Daoy (cell line): ENCODE measurements at regions not wholly inside any gene's neighbourhood (a gene's known extent, or its start where the extent isn't known, plus 50 kb on each side); places are given as distances from the start of the nearest gene placed in this dataset.
A peak's percentile ranks its signal among the peaks of the same experiment; 100 is the strongest.
"Not testable (repeated sequence)": the region's sequence is repeated elsewhere in the genome, so short reads cannot be mapped to it uniquely, and the experiment has no call there.

Experiments used
- DNase-seq: peaks from one replicate; pipeline ENCODE4 v3.0.0-alpha.2; 2015; ENCODE audit warnings: low read depth

- no peak for DNase-seq
Measured at GRCh38 chr12:105880824-105881388, 257.8 kb downstream of the NUAK1 start.

GRCh38 chr12:105882404-105882803, 256.4 kb downstream of the NUAK1 start:
- no peak for DNase-seq

DNA sequence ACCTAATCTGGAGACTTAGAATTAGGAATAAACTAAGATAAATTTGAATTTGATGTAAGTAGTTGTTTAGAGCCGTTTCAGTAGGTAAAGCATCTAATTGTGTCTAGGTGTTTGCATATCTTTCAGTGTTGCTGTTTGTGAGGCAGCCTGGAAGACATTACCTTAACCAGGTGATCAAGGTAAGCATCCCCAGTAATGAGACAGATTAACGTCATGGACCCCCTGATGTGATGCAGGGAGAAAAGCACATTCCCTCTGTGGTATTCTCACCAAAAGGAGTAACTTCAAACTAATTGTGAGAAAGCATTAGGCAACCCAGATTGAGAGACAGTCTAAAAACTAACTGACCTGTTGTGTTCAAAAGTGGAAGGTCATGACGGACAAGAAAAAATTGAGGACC, 251.6 kb downstream of the NUAK1 start:
- no peak for DNase-seq

DNA sequence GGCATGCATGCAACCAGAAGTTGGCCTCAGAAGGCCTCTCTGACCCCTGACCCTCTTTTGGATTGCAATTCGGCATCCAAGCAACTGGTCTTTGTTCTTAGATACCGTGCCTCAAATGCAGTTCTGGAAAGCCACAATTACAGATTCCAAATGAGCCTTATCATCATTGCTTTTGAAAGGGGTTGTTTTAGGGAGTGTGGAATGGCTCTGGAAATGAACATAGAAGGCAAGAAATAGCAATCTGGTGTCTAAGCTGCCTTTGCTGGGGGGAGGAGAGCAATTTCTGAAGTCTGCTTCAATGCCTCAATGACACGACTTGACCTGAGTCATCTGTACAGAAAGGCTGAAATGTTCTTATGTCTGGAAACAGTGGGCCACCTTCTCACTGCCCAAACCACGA, 250.1 kb downstream of the NUAK1 start:
- DNase-seq = peak; percentile 6

GRCh38 chr12:105892362-105892910, 246.3 kb downstream of the NUAK1 start:
- DNase-seq = no peak

DNA sequence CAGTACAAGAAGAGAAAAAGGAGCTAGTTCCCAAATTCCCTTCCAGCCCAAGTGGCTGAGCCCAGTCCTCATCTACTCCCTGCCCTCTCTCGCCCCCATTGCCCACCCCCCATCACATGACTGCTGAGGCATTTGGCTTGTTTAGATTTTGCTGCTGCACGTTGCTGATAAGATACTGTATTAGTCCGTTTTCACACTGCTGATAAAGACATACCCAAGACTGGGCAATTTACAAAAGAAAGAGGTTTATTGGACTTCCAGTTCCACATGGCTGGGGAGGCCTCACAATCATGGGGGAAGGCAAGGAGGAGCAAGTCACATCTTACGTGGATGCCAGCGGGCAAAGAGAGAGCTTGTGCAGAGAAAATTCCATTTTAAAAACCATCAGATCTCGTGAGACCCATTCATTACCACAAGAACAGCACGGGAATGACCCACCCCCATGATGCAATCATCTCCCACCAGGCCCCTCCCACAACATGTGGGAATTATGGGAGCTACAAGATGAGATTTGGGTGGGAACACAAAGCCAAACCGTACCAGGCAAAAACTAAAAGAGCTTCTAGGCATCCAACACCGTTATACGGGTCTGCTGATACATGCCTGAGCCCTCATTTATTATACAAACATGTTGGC, 243.4 kb downstream of the NUAK1 start:
- not testable (repeated sequence) for DNase-seq

DNA sequence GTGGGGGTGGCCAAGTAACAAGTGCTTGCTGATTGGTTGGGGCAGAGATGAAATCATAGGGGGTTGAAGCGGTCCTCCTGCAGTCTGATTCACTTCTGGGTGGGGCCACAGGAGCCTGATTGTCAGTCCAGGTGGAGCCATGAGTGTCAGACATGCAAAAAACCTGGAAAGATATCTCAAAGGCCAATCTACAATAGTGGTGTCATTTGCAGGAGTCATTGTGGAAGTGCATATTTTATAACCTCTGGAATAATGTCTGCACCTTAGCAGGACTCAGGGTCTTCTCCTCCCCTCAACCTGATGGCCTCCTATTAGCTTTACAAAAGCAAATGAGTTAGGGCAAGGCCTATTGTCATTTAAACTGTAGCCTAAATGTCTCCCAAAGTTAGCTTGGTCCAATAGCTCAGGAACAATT, 241.4 kb downstream of the NUAK1 start:
- DNase-seq = no peak

DNA sequence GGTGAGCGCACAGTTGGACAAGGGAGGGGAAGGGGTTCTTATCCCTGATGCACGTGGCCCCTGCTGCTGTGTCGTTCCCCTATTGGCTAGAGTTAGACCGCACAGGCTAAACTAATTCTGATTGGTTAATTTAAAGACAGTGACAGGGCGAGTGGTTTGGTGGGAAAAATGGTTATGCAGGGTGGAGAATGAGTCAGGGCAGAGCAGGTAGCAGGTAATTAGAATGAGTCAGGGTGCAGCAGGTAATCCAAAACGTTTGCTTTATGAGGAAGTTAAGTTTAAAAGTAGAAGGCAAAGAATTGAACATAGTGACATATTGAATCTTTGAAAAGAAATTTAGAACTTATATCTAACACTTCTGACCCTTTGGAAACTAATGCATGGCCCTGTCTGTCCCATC, 240.5 kb downstream of the NUAK1 start:
- DNase-seq = not testable (repeated sequence)

GRCh38 chr12:105899589-105899988, 239.2 kb downstream of the NUAK1 start:
- no peak for DNase-seq

DNA sequence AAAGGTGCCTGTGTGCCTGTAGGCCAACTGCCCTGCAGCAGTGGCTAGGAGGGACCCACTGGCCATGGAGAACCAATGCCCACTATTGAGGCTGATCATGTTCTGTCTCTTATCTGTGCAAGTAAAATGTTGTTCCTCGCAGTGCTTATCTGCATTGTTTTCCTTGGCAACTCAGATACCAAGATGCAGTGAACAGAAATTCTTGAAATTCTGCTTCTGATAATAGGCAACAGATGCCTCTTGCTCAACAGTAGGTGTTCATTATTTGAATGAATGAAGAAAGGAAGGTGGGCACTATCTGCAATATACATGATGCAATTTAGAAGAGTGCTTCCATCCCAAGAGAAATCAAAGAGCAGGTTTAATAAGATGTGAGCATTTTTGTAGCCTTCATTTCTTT, 232.2 kb downstream of the NUAK1 start:
- no peak for DNase-seq

GRCh38 chr12:105907982-105908381, 230.8 kb downstream of the NUAK1 start:
- no peak for DNase-seq

- no peak for DNase-seq
Measured at GRCh38 chr12:105910030-105910429, 228.7 kb downstream of the NUAK1 start.

DNA sequence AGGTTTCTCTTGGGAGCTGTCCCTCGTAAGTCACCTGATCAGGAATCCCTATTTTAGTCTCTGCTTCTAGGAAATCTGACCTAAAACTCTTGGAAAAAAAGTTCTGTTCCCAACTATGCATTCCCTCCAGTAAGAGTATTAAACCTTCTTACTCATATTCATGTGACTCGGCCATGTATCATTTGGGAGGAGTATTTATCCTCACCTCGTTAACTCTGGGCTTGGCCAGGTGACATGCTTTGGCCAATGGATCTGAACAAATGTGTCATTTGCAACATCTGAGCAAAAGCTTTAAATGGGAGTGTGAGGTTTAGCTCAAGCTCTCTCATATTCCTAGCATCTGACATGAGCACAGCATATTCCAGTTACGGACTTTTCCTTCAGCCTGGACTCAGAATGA, 226.8 kb downstream of the NUAK1 start:
- no peak for DNase-seq

- DNase-seq = no peak
Measured at GRCh38 chr12:105912882-105913678, 225.7 kb downstream of the NUAK1 start.

- no peak for DNase-seq
Measured at GRCh38 chr12:105915997-105916759, 222.6 kb downstream of the NUAK1 start.

DNA sequence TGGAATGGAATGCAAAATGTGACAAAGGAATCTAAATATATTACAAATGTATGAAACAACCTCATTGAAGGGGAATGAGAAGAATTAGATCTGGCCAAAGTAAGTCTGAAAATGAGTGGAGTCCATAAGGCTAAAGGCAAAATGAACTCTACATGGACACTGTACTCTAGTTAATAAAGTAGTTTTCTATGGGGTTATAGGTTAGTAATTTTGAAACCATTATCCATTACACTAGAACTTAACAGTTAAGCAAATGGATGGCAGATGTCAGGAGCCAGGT, 222.1 kb downstream of the NUAK1 start:
- DNase-seq = no peak

GRCh38 chr12:105920161-105920684, 218.5 kb downstream of the NUAK1 start:
- no peak for DNase-seq

DNA sequence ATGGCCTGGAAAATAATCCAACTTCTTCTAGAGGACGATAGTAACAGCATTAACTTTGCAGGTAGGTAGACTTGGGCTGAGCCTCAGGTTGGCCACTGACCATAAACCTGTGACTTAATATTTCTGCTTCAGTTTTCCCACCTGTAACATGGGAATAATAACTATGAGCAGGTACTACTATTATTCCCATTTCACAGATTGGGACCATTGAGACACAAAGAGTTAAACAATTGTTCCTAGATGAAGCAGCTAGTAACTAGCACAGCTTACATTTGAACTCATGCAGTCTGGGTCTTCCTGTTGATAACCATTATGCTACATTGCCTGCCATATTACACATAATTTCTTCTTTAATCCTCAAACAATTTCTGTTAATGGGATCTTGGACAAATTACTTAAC, 217.7 kb downstream of the NUAK1 start:
- no peak for DNase-seq

DNA sequence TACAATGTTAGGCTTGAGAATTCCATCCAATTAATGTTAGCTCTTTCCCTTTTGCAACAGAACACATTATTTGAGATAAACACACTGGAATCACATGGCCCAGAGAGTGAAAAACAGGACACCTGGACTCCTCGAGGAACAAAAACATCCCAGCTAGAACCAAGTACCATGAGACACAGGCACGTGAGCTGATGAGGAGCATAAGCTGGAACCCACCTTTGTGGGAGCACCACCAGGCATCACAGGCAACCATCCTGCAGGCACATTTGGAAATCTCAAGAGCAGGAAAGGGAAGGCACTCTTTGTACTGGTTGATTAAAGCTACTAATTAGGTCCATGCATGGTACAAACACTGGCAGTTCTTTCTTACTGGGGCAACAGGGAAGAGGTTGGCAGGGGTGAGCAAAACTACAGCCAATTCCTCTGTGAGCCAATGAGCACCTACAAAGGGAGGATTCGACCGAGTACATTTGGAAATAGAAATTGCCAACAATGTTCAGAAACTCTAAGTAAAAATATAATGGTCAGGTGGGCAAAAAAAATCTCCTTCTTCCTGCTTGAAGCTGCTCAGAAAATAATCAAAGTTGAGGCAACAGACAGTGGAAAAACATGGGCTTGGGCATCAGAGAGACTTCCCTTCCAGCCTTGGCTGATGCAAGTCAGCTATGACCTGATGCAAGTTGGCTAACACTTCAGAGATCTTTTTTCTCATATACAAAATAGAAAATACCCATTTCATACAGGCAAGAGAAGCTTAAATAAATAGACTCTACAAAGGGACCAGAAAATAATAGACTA, 216.7 kb downstream of the NUAK1 start:
- no peak for DNase-seq

DNA sequence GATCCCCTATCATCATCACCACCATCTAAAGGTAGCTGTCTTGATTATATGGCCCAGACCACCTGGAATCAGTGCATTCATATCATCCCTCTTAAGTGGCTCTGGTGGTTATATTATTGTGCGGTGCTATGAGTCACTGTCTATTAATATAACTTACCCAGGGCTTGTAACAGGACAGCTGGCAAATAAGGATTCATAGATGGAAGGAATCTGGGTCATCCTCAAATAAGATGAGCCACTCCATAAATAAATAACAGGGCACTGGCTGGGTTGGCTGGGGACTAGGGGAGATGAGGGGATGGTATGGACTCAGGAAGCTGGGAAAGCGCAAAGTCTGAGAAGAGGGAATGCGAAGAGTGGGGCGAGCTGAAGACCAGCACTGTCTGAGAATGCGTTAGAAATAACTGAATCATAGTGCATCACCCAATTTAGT, 216.1 kb downstream of the NUAK1 start:
- peak; percentile 51 for DNase-seq

DNA sequence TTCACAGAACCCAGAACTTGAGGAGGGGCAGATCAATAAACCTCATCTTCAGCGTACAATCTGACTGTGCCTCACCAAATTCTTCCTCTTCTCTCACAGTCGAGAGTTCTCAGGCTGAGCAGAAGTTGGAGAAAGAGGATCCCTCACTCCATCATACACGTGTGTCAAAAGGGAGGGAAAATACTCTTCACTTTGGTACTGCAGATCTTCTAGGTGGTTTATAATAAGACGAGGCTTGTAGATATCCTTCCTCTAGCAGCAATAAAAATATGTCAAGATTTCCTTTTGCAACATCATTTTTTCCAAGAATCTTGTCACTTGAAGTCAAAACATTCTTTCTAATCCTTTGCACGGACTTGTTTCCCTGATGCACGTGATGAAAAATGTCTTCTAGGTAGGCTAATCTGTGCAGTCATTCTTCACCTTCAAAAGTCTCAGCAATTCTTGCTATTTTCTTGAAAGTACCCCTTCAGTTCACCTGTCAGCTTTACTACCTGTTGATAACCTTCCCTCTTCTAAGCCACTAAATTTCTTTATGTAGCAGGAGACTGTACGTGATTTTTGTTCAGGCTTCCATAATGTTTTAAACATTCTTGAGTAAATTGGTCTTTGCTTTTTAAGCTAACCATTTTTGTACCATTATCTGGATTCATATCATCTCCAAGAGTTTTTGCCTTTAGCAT, 214.1 kb downstream of the NUAK1 start:
- no peak for DNase-seq
